A673 (cell line): ENCODE measurements at regions not wholly inside any gene's neighbourhood (a gene's known extent, or its start where the extent isn't known, plus 50 kb on each side); places are given as distances from the start of the nearest gene placed in this dataset.
A peak's percentile ranks its signal among the peaks of the same experiment; 100 is the strongest.
"Not testable (repeated sequence)": the region's sequence is repeated elsewhere in the genome, so short reads cannot be mapped to it uniquely, and the experiment has no call there.

Experiments
- BruUV-seq: library from RNA; stranded (reverse); fragments of 400-500 nt; replicated peaks from 2 replicates; lab custom pipeline; 2021; lab: Mats Ljungman, UMichigan
- CTCF ChIA-PET: fragments of 300-600 bp; sonication (Branson Sonifier 250); formaldehyde crosslinking; loops from one replicate; lab custom pipeline; 2022; ENCODE audit warnings: antibody characterized with exemption; lab: Charles Lee
- POLR2A ChIA-PET: fragments of 300-600 bp; sonication (Branson Sonifier 250); formaldehyde crosslinking; loops from one replicate; lab custom pipeline; 2022; ENCODE audit warnings: antibody characterized with exemption; ENCODE audit not compliant: low non-redundant PET; lab: Charles Lee
- DNase-seq: peaks from one replicate; pipeline ENCODE4 v3.0.0-alpha.2; 2015; ENCODE audit warnings: low spot score
- H3K27ac ChIP-seq: fragments of 200-600 bp; sonication (generic); 2 replicates; pipeline ENCODE4 v1.5.1; 2016; ENCODE audit warnings: mixed run types, low read depth, mild to moderate bottlenecking, mixed read lengths, antibody characterized with exemption, low read length; ENCODE audit not compliant: poor library complexity, severe bottlenecking
- H3K27me3 ChIP-seq: fragments of 200-600 bp; sonication (generic); replicated peaks from 2 replicates; pipeline ENCODE4 v1.6.1; 2017; ENCODE audit warnings: mixed run types, low read depth, mild to moderate bottlenecking, mixed read lengths, antibody characterized with exemption, low read length; ENCODE audit not compliant: insufficient read depth, poor library complexity
- H3K36me3 ChIP-seq: fragments of 200-600 bp; sonication (generic); 2 replicates; pipeline ENCODE4 v1.6.1; 2016; ENCODE audit warnings: mixed run types, mild to moderate bottlenecking, mixed read lengths, antibody characterized with exemption, low read length; ENCODE audit not compliant: insufficient read depth, poor library complexity, severe bottlenecking
- H3K4me1 ChIP-seq: fragments of 200-600 bp; sonication (generic); 2 replicates; pipeline ENCODE4 v1.6.1; 2017; ENCODE audit warnings: mixed run types, mild to moderate bottlenecking, mixed read lengths, antibody characterized with exemption, low read length; ENCODE audit not compliant: insufficient read depth, poor library complexity, severe bottlenecking
- H3K4me3 ChIP-seq: fragments of 200-600 bp; sonication (generic); 2 replicates; pipeline ENCODE4 v1.5.1; 2016; ENCODE audit warnings: low read depth, mixed run types, mild to moderate bottlenecking, mixed read lengths, low read length; ENCODE audit not compliant: poor library complexity, severe bottlenecking
- H3K9me3 ChIP-seq: fragments of 200-600 bp; sonication (generic); 2 replicates; pipeline ENCODE4 v1.6.1; 2016; ENCODE audit warnings: mixed run types, low read depth, mild to moderate bottlenecking, mixed read lengths, antibody characterized with exemption, low read length; ENCODE audit not compliant: poor library complexity, severe bottlenecking
- CTCF ChIP-seq: fragments of 300-800, 200-600 bp; sonication (generic); conservative IDR thresholded peaks from 2 replicates; pipeline ENCODE4 v1.5.1; 2017; ENCODE audit warnings: low read depth, mild to moderate bottlenecking, antibody characterized with exemption, low read length, moderate library complexity, mixed read lengths
- EZH2 ChIP-seq: fragments of 200-600 bp; sonication (generic); IDR thresholded peaks from 2 replicates; pipeline ENCODE4 v1.6.1; 2017; ENCODE audit warnings: borderline replicate concordance, low read depth, mild to moderate bottlenecking, mixed read lengths, antibody characterized with exemption, low read length; ENCODE audit not compliant: poor library complexity, severe bottlenecking
- intact Hi-C: fragments of 100-400 bp; cut with micrococcal nuclease; formaldehyde crosslinking; loops from one replicate; pipeline ENCODE4 v1.10.0; 2022; ENCODE audit not compliant: unreplicated experiment

- ChIA-PET CTCF (no interaction called here), POLR2A (no interaction called here)
- no peak for DNase-seq
- no peaks in the 10 kb centered on the region for H3K9me3 ChIP-seq
- intact Hi-C loops, result no loop called here
- H3K36me3 ChIP-seq, result no peaks in the 10 kb centered on the region
- no TSS peak for BruUV-seq
- no peaks in the 10 kb centered on the region for H3K27me3 ChIP-seq
- H3K4me3 ChIP-seq, result no peak overlapping the region
- peaks cover 14% of the 10 kb centered on the region for H3K4me1 ChIP-seq
- no peak overlapping the region for H3K27ac ChIP-seq
- TF ChIP-seq EZH2, result no peak
- TF ChIP-seq CTCF, result no peak
Observed at GRCh38 chr11:119571311-119571710, 148.3 kb upstream of the THY1 start.

- no TSS peak for BruUV-seq
- intact Hi-C loops, result no loop called here
Observed at GRCh38 chr11:119567688-119568582, 145.0 kb upstream of the THY1 start.

GRCh38 chr11:119566319-119566718, 143.3 kb upstream of the THY1 start:
- Histone ChIP-seq H3K27me3 (peaks cover 4% of the 10 kb centered on the region), H3K9me3 (no peaks in the 10 kb centered on the region), H3K4me3 (no peak overlapping the region), H3K4me1 (peaks cover 14% of the 10 kb centered on the region), H3K27ac (no peak overlapping the region), H3K36me3 (no peaks in the 10 kb centered on the region)
- CTCF ChIA-PET, result interaction anchor here (0.7 kb wide), 1 partner anchor 210 kb away, joined by 3 read pairs; no protein-coding TSS in a partner anchor
- no TSS peak for BruUV-seq
- TF ChIP-seq CTCF, result no peak
- TF ChIP-seq EZH2, result no peak
- intact Hi-C loops, result no loop called here
- POLR2A ChIA-PET, result no interaction called here
- no peak for DNase-seq

More at GRCh38 chr11:119567688-119568582, 145.0 kb upstream of the THY1 start:
- Histone ChIP-seq H3K9me3 (no peaks in the 10 kb centered on the region), H3K4me1 (peaks cover 14% of the 10 kb centered on the region), H3K36me3 (no peaks in the 10 kb centered on the region), H3K4me3 (no peak overlapping the region), H3K27me3 (no peaks in the 10 kb centered on the region), H3K27ac (peak overlapping the region; percentile 54)
- TF ChIP-seq EZH2 (no peak), CTCF (no peak)
- DNase-seq, result peak; percentile 75
- CTCF ChIA-PET, result no interaction called here
- POLR2A ChIA-PET, result no interaction called here

GRCh38 chr11:119565693-119566092, 142.7 kb upstream of the THY1 start:
- DNase-seq, H3K36me3 ChIP-seq, H3K27me3 ChIP-seq, CTCF ChIA-PET, intact Hi-C loops, H3K9me3 ChIP-seq, BruUV-seq, H3K4me3 ChIP-seq, H3K27ac ChIP-seq, POLR2A ChIA-PET: not testable (repeated sequence)
- H3K4me1 ChIP-seq, result peaks cover 14% of the 10 kb centered on the region
